GM21423 (cell line): ENCODE measurements at regions not wholly inside any gene's neighbourhood (a gene's known extent, or its start where the extent isn't known, plus 50 kb on each side); places are given as distances from the start of the nearest gene placed in this dataset.
"Not testable (repeated sequence)": the region's sequence is repeated elsewhere in the genome, so short reads cannot be mapped to it uniquely, and the experiment has no call there.

Experiments used
- ATAC-seq: cut with Tn5 transposase; IDR thresholded peaks from one replicate; pipeline ENCODE4 v1.9.1; 2021; ENCODE audit warnings: mild to moderate bottlenecking, moderate library complexity; ENCODE audit not compliant: unreplicated experiment

DNA sequence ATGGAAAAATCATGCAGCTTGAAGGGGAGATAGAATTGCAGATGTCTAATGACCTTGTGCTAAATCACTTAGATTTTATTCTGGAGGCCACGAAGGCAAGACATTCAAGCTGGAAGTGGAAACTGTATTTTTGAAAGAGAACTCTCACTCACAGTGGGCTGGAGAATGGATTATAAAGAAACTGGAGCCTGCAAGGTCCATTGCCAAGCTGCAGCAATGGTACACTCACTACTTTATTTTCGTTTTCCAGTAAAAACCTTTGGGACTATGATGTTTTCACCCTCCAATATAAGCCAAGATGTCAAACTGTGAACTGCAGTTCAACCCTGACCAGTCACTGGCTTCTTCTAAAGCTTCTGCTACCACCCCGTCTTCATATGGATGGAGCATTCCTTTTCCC lies 62.0 kb downstream of the SKIDA1 start:
- ATAC-seq: no peak

- no peak for ATAC-seq
Observed at GRCh38 chr10:21458126-21458871, 67.2 kb downstream of the SKIDA1 start.

DNA sequence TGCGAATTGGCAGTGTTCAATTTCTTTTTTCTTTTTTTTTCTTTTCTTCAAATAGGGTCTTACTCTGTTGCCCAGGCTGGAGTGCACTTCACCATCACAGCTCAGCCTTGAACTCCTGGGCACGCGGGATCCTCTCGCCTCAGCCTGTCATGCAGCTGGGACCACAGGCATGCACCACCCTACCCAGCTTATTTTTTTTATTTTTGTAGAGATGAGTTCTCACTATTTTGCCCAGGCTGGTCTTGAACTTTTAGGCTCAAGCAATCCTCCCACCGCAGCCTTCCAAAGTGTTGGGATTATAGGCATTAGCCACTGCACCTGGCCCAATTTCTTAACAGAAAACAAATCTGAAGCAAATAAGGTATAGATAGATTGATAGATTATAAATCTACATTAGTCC lies 69.3 kb downstream of the SKIDA1 start:
- ATAC-seq: no peak

- no peak for ATAC-seq
Observed at GRCh38 chr10:21452203-21452602, 73.3 kb downstream of the SKIDA1 start.

DNA sequence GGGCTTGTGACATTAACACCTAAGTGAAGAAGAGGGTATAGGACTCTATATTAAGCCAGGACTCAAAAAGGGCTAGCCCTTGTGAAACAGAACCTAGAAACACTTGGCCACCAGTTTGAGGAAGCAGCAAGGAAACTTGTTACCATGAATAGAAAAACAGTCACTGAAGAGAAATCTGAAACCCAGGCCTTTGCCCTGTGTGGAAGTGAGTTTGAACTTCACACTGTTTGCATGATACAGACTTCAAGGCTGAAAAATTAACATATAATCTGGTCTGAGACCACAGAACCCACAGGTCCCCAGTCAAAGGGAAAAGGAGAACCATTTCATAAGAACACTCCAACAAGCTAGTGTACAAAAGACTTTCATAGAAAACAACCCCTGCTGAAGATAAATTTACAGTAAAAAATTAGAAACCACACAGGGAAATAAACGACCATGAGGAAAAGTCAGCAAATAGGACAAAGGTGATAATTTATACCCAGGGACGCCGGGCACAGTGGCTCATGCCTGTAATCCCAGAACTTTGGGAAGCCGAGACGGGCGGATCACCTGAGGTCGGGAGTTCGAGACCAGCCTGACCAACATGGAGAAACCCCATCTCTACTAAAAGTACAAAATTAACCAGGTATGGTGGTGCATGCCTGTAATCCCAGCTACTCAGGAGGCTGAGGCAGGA lies 76.1 kb downstream of the SKIDA1 start:
- peak; percentile 78 for ATAC-seq

- ATAC-seq: no peak
Observed at GRCh38 chr10:21445163-21445562, 80.3 kb downstream of the SKIDA1 start.

DNA sequence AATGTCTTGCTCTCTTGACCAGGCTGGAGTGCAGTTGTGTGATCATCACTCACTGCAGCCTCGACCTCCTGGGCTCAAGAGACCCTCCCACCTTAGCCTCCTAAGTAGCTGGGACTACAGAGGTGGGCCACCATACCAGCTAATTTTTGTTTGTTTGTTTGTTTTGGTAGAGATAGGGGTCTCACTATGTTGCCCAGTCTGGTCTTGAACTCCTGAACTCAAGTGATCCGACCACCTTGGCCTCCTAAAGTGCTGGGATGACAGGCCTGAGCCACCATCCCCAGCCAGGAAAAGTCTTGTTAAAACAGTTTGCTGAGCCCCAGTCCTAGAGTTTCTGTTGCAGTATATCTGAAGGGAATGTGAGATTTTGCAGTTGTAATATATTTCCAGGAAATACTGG lies 83.9 kb downstream of the SKIDA1 start:
- no peak for ATAC-seq

GRCh38 chr10:21438914-21439313 lies 86.6 kb downstream of the SKIDA1 start:
- ATAC-seq: not testable (repeated sequence)

DNA sequence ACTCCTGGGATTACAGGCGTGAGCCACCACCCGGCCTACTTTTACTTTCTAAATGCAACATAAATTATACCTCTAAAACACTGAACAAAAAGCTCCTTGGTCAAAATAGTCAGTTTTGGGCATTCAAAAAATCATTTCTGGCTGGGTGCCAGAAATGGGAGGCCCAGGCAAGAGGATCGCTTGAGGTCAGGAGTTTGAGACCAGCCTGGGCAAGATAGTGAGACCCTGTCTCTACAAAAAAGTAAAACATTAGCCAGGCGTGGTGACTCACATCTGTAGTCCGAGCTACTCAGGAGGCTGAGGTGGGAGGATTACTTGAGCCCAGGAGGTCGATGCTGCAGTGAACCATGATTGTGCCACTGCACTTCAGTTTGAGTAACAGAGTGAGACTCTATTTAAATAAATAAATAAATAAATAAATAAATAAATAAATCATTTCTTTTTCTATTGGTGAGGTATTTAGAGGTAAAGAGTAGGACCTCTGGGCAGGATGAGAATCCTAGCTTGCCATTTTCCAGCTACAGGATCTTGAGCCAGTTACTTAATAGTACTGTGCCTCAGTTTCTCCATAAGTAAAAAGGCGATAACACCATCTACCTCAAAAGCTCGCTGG lies 87.6 kb downstream of the SKIDA1 start:
- no peak for ATAC-seq

- no peak for ATAC-seq
Observed at GRCh38 chr10:21432266-21432665, 93.2 kb downstream of the SKIDA1 start.

GRCh38 chr10:21431799-21432198 lies 93.7 kb downstream of the SKIDA1 start:
- ATAC-seq: no peak

DNA sequence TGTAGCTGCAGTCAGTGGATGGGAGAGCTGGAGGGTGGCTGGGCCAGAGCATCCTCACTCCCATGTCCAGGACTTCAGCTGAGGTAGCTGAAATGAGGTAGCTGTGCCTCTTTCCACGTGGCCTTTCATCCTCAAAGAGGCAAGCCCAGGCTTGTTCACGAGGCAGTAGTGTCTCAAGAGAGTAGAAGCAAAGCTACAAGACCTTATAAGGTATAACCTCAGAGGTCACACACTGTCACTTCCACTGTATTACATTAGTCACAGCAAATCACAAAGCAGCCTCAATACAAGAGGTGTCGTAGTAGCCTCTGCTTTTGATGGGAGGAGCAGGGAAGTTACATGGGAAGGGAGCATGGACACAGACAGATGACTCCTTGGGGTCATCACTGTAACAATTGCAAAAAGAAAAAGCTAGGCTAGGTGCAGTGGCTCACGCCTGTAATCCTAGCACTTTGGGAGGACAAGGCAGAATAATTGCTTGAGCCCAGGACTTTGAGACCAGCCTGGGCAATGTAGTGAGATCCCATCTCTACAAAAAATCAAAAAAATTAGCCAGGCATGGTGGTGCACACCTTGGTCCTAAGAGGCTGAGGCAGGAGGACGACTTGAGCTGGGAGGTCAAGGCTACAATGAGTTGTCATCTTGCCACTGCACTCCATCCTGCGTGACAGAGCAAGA lies 97.5 kb downstream of the SKIDA1 start:
- ATAC-seq: no peak

GRCh38 chr10:21424459-21424861 lies 101.0 kb downstream of the SKIDA1 start:
- ATAC-seq: no peak

- no peak for ATAC-seq
Observed at GRCh38 chr10:21423850-21424249, 101.6 kb downstream of the SKIDA1 start.

- no peak for ATAC-seq
Observed at GRCh38 chr10:21423338-21423737, 102.1 kb downstream of the SKIDA1 start.

GRCh38 chr10:21421794-21422193 lies 103.7 kb downstream of the SKIDA1 start:
- no peak for ATAC-seq

GRCh38 chr10:21421016-21421415 lies 104.5 kb downstream of the SKIDA1 start:
- no peak for ATAC-seq

DNA sequence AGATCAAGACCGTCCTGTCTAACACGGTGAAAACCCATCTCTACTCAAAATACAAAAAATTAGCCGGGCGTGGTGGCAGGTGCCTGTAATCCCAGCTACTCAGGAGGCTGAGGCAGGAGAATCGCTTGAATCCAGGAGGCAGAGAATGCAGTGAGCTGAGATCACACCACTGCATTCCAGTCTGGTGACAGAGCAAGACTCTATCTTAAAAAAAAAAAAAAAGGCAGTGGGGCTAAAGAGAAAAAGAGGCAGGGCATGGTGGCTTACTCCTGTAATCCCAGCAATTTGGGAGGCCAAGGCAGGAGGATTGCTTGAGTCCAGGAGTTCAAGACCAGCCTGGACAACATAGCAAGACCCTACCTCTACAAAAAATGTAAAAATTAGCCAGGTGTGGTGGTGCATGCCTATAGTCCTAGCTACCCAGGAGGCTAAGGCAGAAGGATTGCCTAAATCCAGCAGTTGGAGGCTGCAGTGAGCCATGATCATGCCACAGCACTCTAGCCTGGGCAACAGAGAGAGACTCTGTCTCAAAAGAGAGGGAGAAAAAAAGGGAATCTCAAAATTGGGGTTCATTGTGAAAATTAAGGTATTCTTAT lies 106.4 kb downstream of the SKIDA1 start:
- not testable (repeated sequence) for ATAC-seq

GRCh38 chr10:21417172-21417712 lies 108.2 kb downstream of the SKIDA1 start:
- no peak for ATAC-seq

- ATAC-seq: no peak
Observed at GRCh38 chr10:21413680-21414079, 111.8 kb downstream of the SKIDA1 start.

DNA sequence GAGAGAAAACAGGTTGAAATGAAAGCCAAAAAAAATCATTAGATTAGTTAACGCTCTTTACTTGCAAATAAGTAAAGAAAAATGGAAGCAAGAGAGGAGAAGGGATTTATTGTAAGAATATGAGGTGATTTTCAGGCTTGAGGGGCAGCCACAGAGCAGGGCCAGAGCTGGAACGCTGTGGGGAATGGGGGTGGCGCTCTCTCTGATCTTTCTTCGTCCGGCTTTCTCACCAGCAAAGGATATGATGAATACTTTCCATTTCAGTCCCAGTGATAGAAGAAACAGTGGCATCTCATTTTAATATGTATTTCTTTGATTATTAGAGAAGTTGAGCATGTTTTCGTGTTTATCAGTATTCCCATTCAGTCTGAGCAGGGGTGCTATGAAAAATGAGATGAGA lies 112.2 kb downstream of the SKIDA1 start:
- ATAC-seq: no peak
